ENCODE measurements at regions not wholly inside any gene's neighbourhood (a gene's known extent, or its start where the extent isn't known, plus 50 kb on each side); places are given as distances from the start of the nearest gene placed in this dataset.

DNA sequence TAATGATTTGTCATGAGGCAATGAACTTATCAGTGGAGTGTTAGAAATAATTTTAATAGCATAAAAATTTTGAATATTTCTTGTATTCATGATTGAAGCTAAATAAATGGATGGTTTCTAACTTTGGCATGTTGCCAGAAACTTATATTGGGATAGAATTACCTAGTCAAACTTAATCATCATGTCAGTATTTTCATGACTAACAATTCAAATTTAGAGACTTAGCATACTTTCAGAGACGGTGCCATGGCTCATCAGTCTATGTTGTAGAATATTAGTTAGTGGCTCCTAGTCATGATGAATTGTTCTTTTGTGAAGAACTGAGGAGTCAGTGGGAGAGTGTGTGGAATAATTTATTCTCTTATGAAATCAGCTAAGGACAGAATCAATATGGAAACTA, 599.6 kb upstream of the POT1 start:
- TF ChIP-seq EZH2 (IDR thresholded peaks at IDR 0.05; ENCODE audit: insufficient read depth, poor library complexity, severe bottlenecking): no peak
- Histone ChIP-seq H3K9me3 (ENCODE audit: low read depth) (peaks cover 5% of the 10 kb centered on the region), H3K79me2 (ENCODE audit: insufficient read depth) (no peaks in the 10 kb centered on the region), H3K27me3 (replicated peaks; ENCODE audit: insufficient read depth) (no peaks in the 10 kb centered on the region), H3K9ac (no peak overlapping the region), H3F3A (ENCODE audit: insufficient read depth) (no peaks in the 10 kb centered on the region), H2AFZ (no peak overlapping the region), H3K4me3 (no peak overlapping the region), H3K4me2 (ENCODE audit: unreplicated experiment) (no peak overlapping the region), H3K9me2 (ENCODE audit: insufficient read depth) (no peaks in the 10 kb centered on the region), H3K27ac (no peak overlapping the region), H3K4me1 (ENCODE audit: insufficient read depth) (no peaks in the 10 kb centered on the region), H3K36me3 (ENCODE audit: low read depth) (no peaks in the 10 kb centered on the region), H4K20me1 (ENCODE audit: insufficient read depth) (no peaks in the 10 kb centered on the region)
- in situ Hi-C loops (cut with MboI): no loop called here
- 14 to 21% methylated on average over 1 of the region's 1 CpG for WGBS, 2 experiments (ENCODE audit: low coverage in 1 of 2, low lambda C conversion rate in 2 of 2, missing lambda C conversion rate in 2 of 2)
- no peak for DNase-seq

- H3K4me1 ChIP-seq (ENCODE audit: insufficient read depth): no peaks in the 10 kb centered on the region
- no peaks in the 10 kb centered on the region for H3K27me3 ChIP-seq (replicated peaks; ENCODE audit: insufficient read depth)
- H3K79me2 ChIP-seq (ENCODE audit: insufficient read depth): no peaks in the 10 kb centered on the region
- H3K9ac ChIP-seq: no peak overlapping the region
- peaks cover 5% of the 10 kb centered on the region for H3K9me3 ChIP-seq (ENCODE audit: low read depth)
- WGBS, 2 experiments (ENCODE audit: low coverage in 1 of 2, low lambda C conversion rate in 2 of 2, missing lambda C conversion rate in 2 of 2): 29 to 31% methylated on average over 5 of the region's 5 CpGs
- no peaks in the 10 kb centered on the region for H3K9me2 ChIP-seq (ENCODE audit: insufficient read depth)
- H3K4me3 ChIP-seq: no peak overlapping the region
- H3F3A ChIP-seq (ENCODE audit: insufficient read depth): no peaks in the 10 kb centered on the region
- in situ Hi-C loops (cut with MboI): no loop called here
- H3K4me2 ChIP-seq (ENCODE audit: unreplicated experiment): no peak overlapping the region
- no peak overlapping the region for H2AFZ ChIP-seq
- TF ChIP-seq EZH2 (IDR thresholded peaks at IDR 0.05; ENCODE audit: insufficient read depth, poor library complexity, severe bottlenecking) (no peak), EZH2phosphoT487 (IDR thresholded peaks at IDR 0.05; ENCODE audit: insufficient read depth, low read depth) (no peak)
- DNase-seq: no peak
- no peaks in the 10 kb centered on the region for H3K36me3 ChIP-seq (ENCODE audit: low read depth)
- H4K20me1 ChIP-seq (ENCODE audit: insufficient read depth): no peaks in the 10 kb centered on the region
- no peak overlapping the region for H3K27ac ChIP-seq
These were observed 597.3 kb upstream of the POT1 start for GRCh38 chr7:125526958-125527357.

DNA sequence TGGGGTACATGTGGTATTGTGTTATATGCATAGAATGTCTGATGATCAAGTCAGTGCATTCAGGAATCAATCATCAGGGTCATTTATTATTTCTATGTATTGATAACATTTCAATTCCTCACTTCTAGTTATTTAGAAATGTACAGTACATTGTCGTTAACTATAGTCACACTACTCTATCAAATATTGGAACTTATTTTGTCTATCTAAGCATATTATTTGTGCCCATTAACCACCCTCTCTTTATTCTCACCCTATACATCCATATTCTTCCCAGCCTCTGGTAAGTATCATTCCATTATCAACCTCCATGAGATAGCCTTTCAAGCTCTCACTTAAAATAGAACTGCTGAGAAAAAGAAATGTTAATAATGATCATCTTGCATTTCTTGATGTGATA, 596.5 kb upstream of the POT1 start:
- H4K20me1 ChIP-seq (ENCODE audit: insufficient read depth): no peaks in the 10 kb centered on the region

GRCh38 chr7:125516194-125516593, 586.6 kb upstream of the POT1 start:
- Histone ChIP-seq H3K36me3 (ENCODE audit: low read depth) (no peaks in the 10 kb centered on the region), H4K20me1 (ENCODE audit: insufficient read depth) (no peaks in the 10 kb centered on the region), H3K9me2 (ENCODE audit: insufficient read depth) (no peaks in the 10 kb centered on the region), H3K4me1 (ENCODE audit: insufficient read depth) (no peaks in the 10 kb centered on the region), H3K4me2 (ENCODE audit: unreplicated experiment) (no peak overlapping the region), H3K27ac (no peak overlapping the region), H3K79me2 (ENCODE audit: insufficient read depth) (no peaks in the 10 kb centered on the region), H3K27me3 (replicated peaks; ENCODE audit: insufficient read depth) (no peaks in the 10 kb centered on the region), H3K4me3 (no peak overlapping the region), H3F3A (ENCODE audit: insufficient read depth) (no peaks in the 10 kb centered on the region), H3K9ac (no peak overlapping the region), H3K9me3 (ENCODE audit: low read depth) (no peaks in the 10 kb centered on the region), H2AFZ (no peak overlapping the region)
- in situ Hi-C loops (cut with MboI): no loop called here
- 5 to 6% methylated on average over 4 of the region's 4 CpGs for WGBS, 2 experiments (ENCODE audit: low coverage in 1 of 2, low lambda C conversion rate in 2 of 2, missing lambda C conversion rate in 2 of 2)
- TF ChIP-seq EZH2phosphoT487 (IDR thresholded peaks at IDR 0.05; ENCODE audit: insufficient read depth, low read depth) (no peak), EZH2 (IDR thresholded peaks at IDR 0.05; ENCODE audit: insufficient read depth, poor library complexity, severe bottlenecking) (no peak)
- DNase-seq: no peak

More for the DNA sequence above, 596.5 kb upstream of the POT1 start:
- H3K9ac ChIP-seq: no peak overlapping the region
- no peak overlapping the region for H2AFZ ChIP-seq
- peaks cover 5% of the 10 kb centered on the region for H3K9me3 ChIP-seq (ENCODE audit: low read depth)
- H3F3A ChIP-seq (ENCODE audit: insufficient read depth): no peaks in the 10 kb centered on the region
- TF ChIP-seq EZH2phosphoT487 (IDR thresholded peaks at IDR 0.05; ENCODE audit: insufficient read depth, low read depth) (no peak), EZH2 (IDR thresholded peaks at IDR 0.05; ENCODE audit: insufficient read depth, poor library complexity, severe bottlenecking) (no peak)
- no peak overlapping the region for H3K27ac ChIP-seq
- in situ Hi-C loops (cut with MboI): no loop called here
- no peaks in the 10 kb centered on the region for H3K4me1 ChIP-seq (ENCODE audit: insufficient read depth)
- H3K4me2 ChIP-seq (ENCODE audit: unreplicated experiment): no peak overlapping the region
- H3K4me3 ChIP-seq: no peak overlapping the region
- H3K36me3 ChIP-seq (ENCODE audit: low read depth): no peaks in the 10 kb centered on the region
- 44 to 50% methylated on average over 1 of the region's 1 CpG for WGBS, 2 experiments (ENCODE audit: low coverage in 1 of 2, low lambda C conversion rate in 2 of 2, missing lambda C conversion rate in 2 of 2)
- H3K9me2 ChIP-seq (ENCODE audit: insufficient read depth): no peaks in the 10 kb centered on the region
- H3K79me2 ChIP-seq (ENCODE audit: insufficient read depth): no peaks in the 10 kb centered on the region
- no peak for DNase-seq
- H3K27me3 ChIP-seq (replicated peaks; ENCODE audit: insufficient read depth): no peaks in the 10 kb centered on the region

- DNase-seq: no peak
- no peak overlapping the region for H3K9ac ChIP-seq
These were observed 582.7 kb upstream of the POT1 start for GRCh38 chr7:125512373-125512772.

More at GRCh38 chr7:125512373-125512772, 582.7 kb upstream of the POT1 start:
- H3K36me3 ChIP-seq (ENCODE audit: low read depth): no peaks in the 10 kb centered on the region
- no peaks in the 10 kb centered on the region for H3K79me2 ChIP-seq (ENCODE audit: insufficient read depth)
- H3K4me3 ChIP-seq: no peak overlapping the region
- no peak overlapping the region for H2AFZ ChIP-seq
- no peaks in the 10 kb centered on the region for H4K20me1 ChIP-seq (ENCODE audit: insufficient read depth)
- H3K27me3 ChIP-seq (replicated peaks; ENCODE audit: insufficient read depth): no peaks in the 10 kb centered on the region
- in situ Hi-C loops (cut with MboI): no loop called here
- no peak overlapping the region for H3K4me2 ChIP-seq (ENCODE audit: unreplicated experiment)
- H3K9me2 ChIP-seq (ENCODE audit: insufficient read depth): no peaks in the 10 kb centered on the region
- H3K4me1 ChIP-seq (ENCODE audit: insufficient read depth): no peaks in the 10 kb centered on the region
- no peak overlapping the region for H3K27ac ChIP-seq
- H3K9me3 ChIP-seq (ENCODE audit: low read depth): peaks cover 4% of the 10 kb centered on the region
- WGBS, 2 experiments (ENCODE audit: low coverage in 1 of 2, low lambda C conversion rate in 2 of 2, missing lambda C conversion rate in 2 of 2): 0 to 7% methylated on average over 1 of the region's 1 CpG
- no peaks in the 10 kb centered on the region for H3F3A ChIP-seq (ENCODE audit: insufficient read depth)
- TF ChIP-seq EZH2phosphoT487 (IDR thresholded peaks at IDR 0.05; ENCODE audit: insufficient read depth, low read depth): no peak
- no peak for TF ChIP-seq EZH2 (IDR thresholded peaks at IDR 0.05; ENCODE audit: insufficient read depth, poor library complexity, severe bottlenecking)
